Bronchial epithelial cell (primary cell): ENCODE measurements at regions not wholly inside any gene's neighbourhood (a gene's known extent, or its start where the extent isn't known, plus 50 kb on each side); places are given as distances from the start of the nearest gene placed in this dataset.

Experiments
- DNase-seq: peaks from one replicate; pipeline ENCODE4 v3.0.0-alpha.2; 2010; ENCODE audit warnings: low read depth
- FAIRE-seq: peaks from 2 replicates; lab custom pipeline; 2011; peaks lifted over from hg19 to GRCh38; lab: Jason Lieb, UNC
- H3K27me3 ChIP-seq: 2 replicates; pipeline ENCODE4 v1.5.1; 2011; ENCODE audit warnings: low read length; ENCODE audit not compliant: control insufficient read depth, insufficient read depth
- H3K36me3 ChIP-seq: 2 replicates; pipeline ENCODE4 v1.5.1; 2011; ENCODE audit warnings: low read length; ENCODE audit not compliant: control insufficient read depth, insufficient read depth
- H3K4me3 ChIP-seq: 2 replicates; pipeline ENCODE4 v1.5.1; 2011; ENCODE audit warnings: mild to moderate bottlenecking, low read depth, low read length, control low read depth
- CTCF ChIP-seq: IDR thresholded peaks from 2 replicates; pipeline ENCODE4 v1.5.1; 2011; ENCODE audit warnings: mild to moderate bottlenecking, moderate library complexity, low read length, control low read depth, inconsistent platforms; ENCODE audit not compliant: insufficient read depth, severe bottlenecking

GRCh38 chr2:105682401-105682800, 62.3 kb upstream of the NCK2 start:
- peaks cover 10% of the 10 kb centered on the region for H3K27me3 ChIP-seq
- no peak overlapping the region for H3K4me3 ChIP-seq
- DNase-seq (no peak), FAIRE-seq (no peak)
- no peak for TF ChIP-seq CTCF
- no peaks in the 10 kb centered on the region for H3K36me3 ChIP-seq

GRCh38 chr2:105681927-105682326, 62.8 kb upstream of the NCK2 start:
- no peak for TF ChIP-seq CTCF
- Histone ChIP-seq H3K36me3 (no peaks in the 10 kb centered on the region), H3K27me3 (peaks cover 10% of the 10 kb centered on the region), H3K4me3 (no peak overlapping the region)
- FAIRE-seq (no peak), DNase-seq (no peak)

GRCh38 chr2:105680357-105680756, 64.4 kb upstream of the NCK2 start:
- no peak for TF ChIP-seq CTCF
- DNase-seq (no peak), FAIRE-seq (no peak)
- H3K36me3 ChIP-seq, result no peaks in the 10 kb centered on the region
- peaks cover 10% of the 10 kb centered on the region for H3K27me3 ChIP-seq
- no peak overlapping the region for H3K4me3 ChIP-seq

GRCh38 chr2:105678346-105678745, 66.4 kb upstream of the NCK2 start:
- FAIRE-seq (no peak), DNase-seq (peak; percentile 57)
- no peak for TF ChIP-seq CTCF
- Histone ChIP-seq H3K27me3 (peaks cover 10% of the 10 kb centered on the region), H3K4me3 (no peak overlapping the region), H3K36me3 (no peaks in the 10 kb centered on the region)

GRCh38 chr2:105677901-105678300, 66.8 kb upstream of the NCK2 start:
- no peak for TF ChIP-seq CTCF
- Histone ChIP-seq H3K4me3 (no peak overlapping the region), H3K36me3 (no peaks in the 10 kb centered on the region), H3K27me3 (peaks cover 7% of the 10 kb centered on the region)
- no peak for FAIRE-seq
- DNase-seq, result no peak

- peaks cover 3% of the 10 kb centered on the region for H3K27me3 ChIP-seq
- H3K36me3 ChIP-seq, result no peaks in the 10 kb centered on the region
- TF ChIP-seq CTCF, result no peak
- FAIRE-seq (no peak), DNase-seq (no peak)
- no peak overlapping the region for H3K4me3 ChIP-seq
These were observed 68.9 kb upstream of the NCK2 start for GRCh38 chr2:105675841-105676240.
